HG02571 (cell line): ENCODE measurements at regions not wholly inside any gene's neighbourhood (a gene's known extent, or its start where the extent isn't known, plus 50 kb on each side); places are given as distances from the start of the nearest gene placed in this dataset.

Experiments
- ATAC-seq: cut with Tn5 transposase; IDR thresholded peaks from one replicate; pipeline ENCODE4 v1.9.1; 2021; ENCODE audit warnings: mild to moderate bottlenecking, moderate library complexity; ENCODE audit not compliant: unreplicated experiment

DNA sequence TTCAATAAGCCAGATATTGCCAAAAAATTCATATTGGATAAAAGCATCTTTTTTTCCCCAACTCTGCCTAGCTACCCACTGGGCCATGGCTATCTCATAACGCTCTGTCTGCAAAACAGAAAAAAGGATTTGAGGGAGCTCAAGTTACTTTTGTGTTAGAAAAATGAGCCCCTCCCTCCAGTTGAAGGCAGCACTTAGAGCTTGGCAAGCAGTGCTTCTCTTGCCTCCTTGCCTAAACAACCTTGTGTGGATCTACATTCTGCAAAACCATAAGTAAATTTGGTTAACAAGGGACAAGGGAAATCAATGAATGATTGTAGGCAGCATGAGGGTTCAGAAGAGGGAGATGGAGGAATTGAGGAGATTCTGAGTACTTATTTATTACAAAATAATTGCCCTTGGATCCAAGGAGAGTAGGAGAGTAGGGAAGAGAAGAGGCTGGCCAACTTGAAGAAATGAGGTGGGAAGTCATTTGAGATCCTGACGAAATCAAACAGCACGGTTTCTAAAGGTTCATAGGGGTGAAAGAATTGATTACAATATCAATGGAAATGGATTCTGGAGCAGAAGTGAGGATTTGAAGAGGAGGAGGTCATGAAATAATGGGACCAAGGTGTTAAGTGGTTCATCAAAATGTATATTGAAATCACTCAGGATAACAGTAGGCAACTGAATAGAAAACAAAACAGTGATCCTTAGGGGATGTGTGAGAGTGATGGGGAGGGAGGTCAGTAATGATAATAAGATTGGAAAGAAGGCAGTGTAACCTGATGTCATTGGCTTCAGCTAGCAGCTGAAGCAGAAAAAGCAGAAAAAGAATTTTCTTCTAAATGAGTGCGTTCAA lies 434.8 kb upstream of the IGFBP7 start:
- ATAC-seq = no peak

DNA sequence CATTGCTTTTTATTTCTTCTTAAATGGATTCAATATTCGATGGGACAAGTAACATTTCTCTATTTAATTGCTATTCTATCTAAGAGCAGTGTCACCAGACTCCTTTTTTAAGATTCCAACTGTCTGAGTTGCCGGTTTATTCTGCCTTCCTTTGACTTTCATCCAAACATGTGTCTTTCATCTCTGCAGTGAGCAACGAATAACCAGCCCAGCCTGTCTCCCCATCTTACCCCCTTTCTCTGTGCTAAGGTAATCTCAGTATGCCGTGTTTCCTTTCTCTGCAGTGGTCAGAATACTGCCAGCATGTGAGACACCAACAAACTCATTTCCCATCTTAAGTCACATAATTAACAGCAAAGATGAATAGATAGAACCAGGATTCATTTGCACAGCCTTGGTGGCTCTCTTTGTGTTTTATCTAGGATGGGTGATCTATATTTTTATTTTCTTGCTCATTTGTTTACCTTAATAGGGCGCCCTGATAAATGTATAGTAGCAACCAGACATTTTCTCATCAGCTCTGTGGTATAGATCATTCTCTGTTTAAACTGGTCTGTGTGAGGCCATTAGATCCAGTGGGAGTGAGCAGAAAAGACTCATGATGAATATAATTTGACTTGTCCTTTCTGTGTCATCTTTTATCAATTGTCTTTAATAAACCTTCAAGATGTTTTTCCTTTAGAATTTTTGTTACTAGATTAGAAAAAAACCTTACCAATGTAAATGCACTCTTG lies 394.8 kb upstream of the IGFBP7 start:
- no peak for ATAC-seq

DNA sequence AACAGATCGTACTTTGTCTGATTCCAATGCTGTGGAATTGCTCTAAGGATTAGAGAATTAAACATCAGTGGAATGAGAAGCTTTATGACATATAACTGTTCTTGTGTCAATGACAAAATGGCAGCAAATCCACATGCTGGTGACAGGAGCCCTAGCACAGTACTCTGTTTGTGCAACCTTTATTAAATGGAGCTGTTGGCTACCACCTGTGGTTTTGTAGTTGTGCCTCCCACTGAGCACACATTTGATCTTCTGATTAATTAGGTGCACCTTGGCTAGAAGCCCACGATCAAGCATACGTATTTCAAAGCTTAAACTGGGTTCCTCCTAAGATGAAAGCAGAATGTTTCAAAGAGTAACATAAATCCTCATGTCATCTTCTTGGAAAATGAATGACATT lies 394.0 kb upstream of the IGFBP7 start:
- ATAC-seq = no peak

DNA sequence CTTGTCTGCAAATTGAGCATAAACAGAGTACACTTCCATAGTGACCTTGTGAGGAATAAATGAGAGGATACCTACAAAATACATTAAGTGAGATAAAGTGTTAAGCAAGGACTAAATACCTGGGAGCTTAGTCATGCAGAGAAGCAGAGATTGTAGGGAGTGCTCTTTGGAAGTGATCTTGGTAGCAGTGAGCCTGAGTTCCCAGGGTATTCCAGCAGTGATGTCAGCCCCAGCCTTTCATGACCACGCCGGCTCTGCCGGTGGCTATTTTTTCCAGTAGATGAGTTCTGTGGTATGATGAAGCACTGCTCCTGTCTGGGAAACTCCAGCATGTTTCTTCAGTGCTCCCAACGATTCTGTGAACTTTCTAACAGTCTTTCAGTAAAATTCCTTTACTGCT lies 391.5 kb upstream of the IGFBP7 start:
- no peak for ATAC-seq

DNA sequence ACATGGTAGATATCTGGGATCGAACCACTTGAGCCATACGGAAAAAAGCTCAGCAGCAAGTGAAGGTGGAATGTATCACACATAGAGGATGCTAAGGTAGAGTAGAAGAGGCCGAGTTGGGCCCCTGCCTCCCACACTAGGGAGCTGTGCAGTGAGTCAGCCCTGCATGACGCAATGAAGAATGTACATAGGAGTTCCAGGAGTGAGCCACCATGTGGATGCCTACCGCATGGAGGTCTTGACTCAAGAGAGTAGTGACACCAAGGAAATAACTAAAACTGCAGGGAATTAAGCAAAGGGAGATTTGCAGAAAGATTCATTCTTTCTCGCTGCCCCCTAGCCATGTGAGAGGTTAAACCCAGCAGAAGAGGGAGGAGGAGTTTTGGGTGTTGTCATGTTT lies 389.6 kb upstream of the IGFBP7 start:
- no peak for ATAC-seq

DNA sequence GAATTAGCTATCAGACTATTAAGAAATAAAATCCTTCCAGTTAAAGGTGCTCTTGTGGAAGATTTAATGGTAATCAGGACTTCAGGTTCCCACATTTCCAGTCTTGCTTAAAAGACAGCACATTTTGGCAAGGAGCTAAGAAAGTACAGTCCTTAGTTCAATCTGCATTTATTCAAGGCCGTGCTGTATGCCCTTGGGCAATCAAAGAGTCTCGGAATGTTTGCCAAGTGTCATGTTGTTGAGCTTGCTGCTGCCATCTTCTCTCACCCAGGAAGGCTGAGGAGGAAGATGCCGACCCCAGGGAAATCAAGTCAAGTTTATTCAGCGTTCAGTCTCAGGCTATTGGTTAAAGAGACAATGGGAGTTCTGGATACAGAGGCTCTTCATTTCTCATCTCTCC lies 388.1 kb upstream of the IGFBP7 start:
- no peak for ATAC-seq

DNA sequence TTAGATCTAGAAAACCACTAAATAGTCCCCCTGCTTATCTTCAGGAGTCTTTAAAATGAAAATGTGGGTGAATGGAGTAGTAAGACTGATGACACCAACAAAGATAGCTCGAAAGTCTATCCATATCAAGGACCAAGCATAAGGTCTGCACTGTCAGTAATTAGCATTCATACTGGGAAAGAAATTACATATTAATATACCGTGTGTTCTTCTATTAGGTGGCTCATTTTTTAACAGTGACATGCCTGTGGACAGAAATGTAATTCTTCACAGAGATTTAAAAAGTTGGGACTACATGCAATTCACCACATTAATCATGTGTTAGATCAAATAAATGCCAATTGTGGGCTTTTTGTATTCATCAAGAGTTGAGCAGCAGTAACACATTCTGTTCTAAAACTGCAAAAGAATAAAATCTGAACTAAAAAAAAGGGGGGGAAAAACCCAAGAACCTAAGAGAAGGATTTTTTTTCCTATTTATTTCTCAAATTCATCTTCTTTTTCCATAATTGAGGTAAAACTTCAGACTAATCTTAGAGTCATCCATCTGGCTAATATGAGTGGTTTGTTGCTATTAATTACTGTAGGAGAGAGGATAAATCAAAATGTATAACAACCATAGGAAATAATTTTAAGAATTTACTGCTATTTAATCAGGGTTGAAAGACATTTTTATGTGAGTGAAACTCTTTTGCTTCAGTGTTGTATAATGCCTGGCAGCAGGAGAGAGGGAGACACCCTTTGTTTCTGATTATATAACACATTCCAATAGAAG lies 386.7 kb upstream of the IGFBP7 start:
- no peak for ATAC-seq

DNA sequence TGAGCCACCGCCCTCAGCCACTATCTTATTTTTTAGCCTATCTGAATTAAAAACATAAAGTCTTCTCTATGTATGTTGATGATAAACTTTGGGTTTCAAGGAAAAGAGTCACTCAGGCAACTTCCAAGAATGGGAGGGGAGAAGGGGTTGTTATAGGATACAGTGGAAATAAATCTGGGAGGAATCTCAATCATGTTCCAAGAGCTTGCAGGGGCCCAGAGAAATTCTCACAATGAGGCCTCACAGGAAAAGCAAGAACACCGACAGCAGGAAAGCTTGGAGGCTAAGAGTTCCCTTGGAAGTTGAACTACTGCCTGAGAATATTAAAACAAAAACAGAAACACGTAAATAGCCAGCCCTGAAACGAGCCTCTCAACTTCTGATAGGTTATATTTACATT lies 384.6 kb upstream of the IGFBP7 start:
- no peak for ATAC-seq

DNA sequence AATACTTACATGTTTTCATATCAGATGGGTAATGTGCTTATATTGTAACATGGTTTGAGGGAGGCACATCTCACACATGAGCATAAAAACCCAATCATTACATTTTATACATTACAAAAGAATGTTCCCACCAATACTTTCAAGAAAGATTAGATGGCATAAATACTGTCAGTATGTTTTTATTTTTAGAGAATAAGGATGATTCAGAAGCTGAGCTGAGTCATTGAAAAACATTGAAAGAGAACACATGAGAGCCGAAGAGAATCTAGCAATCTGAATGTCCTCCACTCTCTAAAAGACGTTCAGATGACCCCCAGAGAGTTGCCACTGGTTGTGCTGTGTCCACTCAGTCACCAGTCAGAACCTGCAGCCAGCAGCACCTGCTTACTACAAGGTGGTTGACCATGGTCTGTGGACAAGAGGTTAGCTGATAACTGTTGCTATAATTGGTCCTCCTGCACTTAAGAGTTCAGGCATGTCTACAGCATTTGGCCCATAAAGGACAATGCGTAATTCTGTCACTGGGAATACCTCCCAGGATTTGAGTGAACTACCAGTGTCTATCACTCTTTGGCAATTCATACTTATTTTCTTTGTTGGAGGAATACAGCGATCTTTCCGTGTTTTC lies 382.2 kb upstream of the IGFBP7 start:
- ATAC-seq = no peak

DNA sequence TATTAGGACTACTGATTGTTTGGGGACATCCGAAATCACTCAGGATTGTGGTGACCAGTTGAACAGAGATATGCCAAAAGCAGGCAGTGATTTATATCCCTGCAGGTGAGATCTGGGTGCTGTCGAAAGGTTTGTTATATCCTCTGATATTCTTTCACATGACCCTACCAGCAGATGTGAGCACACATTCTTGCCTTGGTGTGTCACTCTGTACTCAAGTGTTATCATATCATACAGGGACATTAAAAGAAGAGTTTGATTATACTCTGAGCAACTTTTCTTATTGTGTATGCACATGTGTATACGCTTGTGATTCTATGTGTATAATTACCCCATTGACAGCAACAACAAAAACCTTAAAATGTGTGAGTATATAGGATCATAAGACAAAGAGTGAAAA lies 381.2 kb upstream of the IGFBP7 start:
- no peak for ATAC-seq

DNA sequence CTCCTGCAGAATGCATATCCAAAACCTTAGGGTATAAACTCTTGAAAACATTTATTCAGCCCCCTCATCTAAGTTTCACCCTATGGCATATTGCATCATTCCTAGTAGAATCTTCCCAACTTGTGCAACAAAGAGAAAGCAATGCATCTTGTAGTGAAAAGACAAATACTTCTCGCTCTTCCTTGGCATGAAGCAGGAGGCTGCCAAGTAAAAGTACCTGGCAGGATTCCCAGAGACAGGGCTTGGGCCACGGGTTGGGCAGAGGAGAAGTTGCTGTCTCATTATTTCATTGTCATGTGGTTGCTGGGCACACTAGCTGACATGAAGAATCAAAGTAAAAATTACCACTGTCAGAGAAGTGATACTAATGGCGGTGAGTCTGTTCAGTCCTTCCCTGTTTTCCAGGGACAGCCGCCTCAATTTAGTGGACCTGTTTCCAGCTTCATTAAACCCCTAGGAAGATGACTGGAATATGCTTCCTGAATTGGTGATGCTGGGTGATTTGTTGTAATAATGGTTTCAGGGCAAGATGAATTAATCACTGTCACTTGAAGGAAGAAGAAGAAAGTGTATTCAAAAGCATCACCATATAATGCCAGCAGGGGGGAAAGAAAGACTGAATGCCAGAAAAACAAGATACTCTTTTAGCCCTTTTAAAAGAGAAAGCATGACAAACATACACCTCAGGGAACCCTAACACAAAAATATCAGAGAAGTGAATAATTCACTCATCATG lies 380.5 kb upstream of the IGFBP7 start:
- ATAC-seq = no peak

DNA sequence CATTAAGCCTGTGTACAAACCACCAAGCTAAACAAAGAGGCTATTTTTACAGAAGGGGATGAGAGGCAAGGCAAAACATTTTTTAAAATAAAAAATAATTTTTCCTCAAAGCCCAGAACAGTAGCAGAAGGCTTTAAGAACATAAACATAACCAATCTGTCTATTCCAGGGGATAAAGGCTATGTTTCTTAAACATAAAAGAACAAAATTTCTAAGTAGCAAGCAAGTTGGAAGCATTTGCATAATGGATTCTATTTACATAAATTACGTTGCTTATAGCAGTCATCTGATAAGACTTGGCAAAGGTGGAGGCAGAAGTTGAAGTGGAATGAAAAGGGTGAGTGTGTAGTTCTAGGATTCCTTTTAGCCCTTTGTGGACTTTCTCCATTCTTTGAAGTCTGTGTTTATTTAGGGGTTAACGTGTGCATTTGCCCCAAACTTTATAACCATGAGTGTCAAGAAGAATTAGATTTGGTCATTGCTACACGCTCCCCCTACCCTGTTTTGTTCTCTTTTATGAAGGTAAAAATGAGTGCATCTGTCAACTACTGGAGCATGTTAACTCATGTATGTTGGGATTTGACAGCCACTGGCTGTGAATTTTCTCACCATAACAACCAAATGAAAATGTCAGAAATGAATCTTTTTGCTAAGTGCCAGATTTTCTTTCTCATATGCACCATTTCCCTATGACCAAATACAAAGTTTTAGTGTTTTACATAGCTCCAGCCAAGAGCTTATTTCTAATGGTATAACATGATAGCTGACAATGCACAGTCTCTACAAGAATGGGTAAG lies 378.4 kb upstream of the IGFBP7 start:
- ATAC-seq = no peak

DNA sequence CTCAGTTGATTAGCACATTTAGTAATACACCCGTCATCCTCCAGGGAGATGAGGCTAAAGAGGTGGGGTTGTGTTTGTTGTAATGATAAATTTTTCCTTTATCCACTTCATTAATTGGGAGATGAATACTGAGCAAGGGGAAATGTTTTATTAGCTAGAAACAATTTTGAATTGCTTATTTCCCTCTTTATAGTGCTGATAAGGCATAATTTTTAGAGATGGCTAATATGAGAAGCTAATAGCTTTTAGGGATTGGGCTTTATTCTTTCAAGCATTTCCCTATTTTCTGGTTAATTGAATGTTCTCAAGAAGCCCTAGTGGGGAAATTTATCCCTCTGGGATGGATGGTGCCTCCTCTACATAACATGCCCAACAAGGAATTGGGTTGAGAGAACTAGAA lies 365.2 kb upstream of the IGFBP7 start:
- ATAC-seq = no peak

DNA sequence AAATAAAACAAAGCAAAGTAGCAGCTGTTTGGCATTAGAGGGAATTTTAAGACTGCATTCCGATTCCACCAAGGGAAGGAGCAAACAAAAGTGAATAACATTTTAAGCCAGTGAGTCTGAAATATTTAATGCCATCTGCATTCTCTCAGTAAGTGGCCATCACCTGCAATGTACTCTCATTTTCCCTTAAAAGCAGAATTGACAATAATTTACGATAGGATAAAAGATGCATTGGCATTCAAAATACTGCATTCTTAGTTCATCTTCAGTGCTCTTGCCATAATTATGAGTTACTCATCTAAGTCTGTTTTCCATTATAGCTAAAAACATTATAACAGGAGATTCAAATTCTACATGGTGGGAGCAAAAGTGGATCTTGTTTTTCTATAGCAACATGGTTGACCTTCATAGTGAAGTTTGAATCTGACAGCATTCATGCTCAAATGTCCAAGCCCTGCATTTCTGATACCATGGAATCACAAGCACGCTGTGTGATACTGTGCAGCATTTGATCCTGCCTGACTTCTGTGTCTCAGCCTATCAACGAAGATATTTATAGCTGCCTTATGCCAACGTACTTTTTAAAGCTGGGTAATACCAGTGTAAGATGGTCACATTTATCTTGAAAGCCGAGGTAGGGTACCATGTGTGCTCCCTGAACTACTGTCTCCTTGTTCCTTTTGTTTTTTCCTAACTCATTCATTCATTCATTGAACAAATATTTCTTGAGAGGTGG lies 355.3 kb upstream of the IGFBP7 start:
- no peak for ATAC-seq

DNA sequence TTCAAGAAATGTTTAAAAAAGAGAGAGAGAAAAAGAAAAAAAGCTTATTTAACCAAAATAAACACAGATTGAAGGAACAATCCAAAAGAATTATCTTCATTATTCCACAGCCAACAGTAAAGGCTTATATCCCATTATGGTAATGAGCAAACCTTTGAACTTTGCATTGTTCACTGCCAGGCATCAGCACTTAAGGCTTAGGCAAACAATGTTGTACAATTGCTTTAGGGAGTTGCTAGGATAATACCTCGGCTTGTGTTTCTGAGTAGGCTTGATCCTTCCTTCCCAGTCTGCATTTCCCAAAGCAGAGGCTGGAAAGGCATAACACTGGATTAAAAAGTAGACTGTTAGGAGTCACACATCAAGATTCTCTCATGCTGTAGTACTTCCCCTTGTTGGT lies 352.7 kb upstream of the IGFBP7 start:
- no peak for ATAC-seq

DNA sequence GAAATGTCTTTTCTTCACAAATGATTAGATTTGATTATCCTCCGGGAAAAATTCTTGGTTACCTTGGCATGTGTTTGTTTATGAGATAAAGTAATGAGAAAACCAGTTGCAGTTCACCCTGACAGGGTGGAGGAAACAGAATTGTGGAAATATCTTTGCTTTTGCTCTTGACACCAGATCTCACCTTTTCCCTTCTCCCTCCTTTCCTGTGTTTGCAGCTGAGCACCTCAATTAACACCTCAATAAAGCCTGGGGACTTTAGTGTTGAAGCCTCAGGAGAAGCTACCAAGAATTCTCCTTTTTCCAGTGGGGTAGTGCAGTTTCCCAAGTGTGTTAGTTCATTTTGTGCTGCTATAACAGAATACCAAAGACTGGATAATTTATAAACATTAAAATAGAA lies 350.8 kb upstream of the IGFBP7 start:
- no peak for ATAC-seq

DNA sequence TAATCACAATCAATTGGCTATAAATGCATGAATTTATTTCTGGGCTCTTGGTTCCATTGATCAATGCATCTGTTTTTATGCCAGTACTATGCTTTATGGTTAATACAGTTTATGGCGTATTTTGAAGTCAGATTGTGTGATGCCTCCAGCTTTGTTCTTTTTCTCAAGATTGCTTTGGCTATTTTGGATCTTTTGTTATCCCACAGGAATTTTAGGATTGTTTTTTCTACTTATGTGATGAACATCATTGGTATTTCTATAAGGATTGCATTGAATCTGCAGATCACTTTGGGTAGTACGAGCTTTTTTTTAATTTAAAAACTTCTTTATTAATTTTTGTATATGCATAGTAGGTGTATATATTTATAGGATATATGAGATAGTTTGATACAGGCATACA lies 338.7 kb upstream of the IGFBP7 start:
- no peak for ATAC-seq

DNA sequence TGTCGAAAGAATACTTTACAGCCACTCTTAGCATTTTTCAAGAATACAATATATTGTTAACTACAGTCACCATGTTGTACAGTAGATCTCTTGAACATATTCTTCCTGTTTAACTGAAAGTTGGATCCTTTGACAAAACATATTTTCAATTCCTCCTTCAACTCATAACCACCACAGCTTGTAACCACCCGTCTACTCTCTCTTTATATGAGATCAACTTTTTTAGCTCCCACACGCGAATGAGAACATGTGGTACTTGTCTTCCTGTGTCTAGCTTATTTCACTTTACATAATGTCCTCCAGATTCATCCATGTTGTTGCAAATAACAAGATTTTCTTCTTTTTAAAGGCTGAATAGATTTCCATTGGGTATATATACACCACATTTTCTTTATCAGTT lies 338.3 kb upstream of the IGFBP7 start:
- ATAC-seq = no peak

DNA sequence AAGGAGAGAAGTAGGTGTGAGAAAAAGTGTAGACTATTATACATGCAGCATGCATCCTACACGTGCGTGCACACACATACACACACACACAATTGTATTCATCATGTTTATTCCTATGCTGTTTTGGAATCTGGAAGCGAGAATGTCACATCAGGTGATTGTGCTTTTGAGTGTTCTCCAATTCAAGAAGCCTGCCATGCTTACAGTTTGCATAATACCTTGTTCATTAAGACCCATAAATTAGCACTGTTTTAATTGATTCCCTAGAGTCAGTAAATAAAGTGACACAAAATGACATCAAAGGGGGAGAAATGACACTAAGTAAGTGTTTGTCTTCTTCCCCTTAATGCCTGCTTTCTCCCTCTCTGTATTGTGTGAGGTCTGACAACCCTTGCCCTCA lies 336.1 kb upstream of the IGFBP7 start:
- ATAC-seq = no peak
